Upper lobe of left lung (tissue), 6 donors: ENCODE measurements at regions not wholly inside any gene's neighbourhood (a gene's known extent, or its start where the extent isn't known, plus 50 kb on each side); places are given as distances from the start of the nearest gene placed in this dataset.
"Not testable (repeated sequence)": the region's sequence is repeated elsewhere in the genome, so short reads cannot be mapped to it uniquely, and the experiment has no call there.

ENCODE experiments used
- ATAC-seq, 2 donors: fragments of 200-7000 bp; cut with Tn5 transposase; one replicate each; pipeline ENCODE4 v1.9.1; 2022; ENCODE audit warnings: mild to moderate bottlenecking in 2 of 2, moderate library complexity in 2 of 2; ENCODE audit not compliant: low FRiP score in 2 of 2
- DNase-seq, 2 donors: peaks; one replicate each; pipeline ENCODE4 v3.0.0-alpha.2; 2019 to 2020
- H3K27ac ChIP-seq, 4 donors: fragments of 200-600 bp; sonication (generic); one replicate each; pipeline ENCODE4 v1.5.1; 2016 to 2019
- H3K27me3 ChIP-seq, 4 donors: fragments of 200-600 bp; sonication (generic); one replicate each; pipeline ENCODE4 v1.5.1; 2017 to 2019
- H3K36me3 ChIP-seq, 4 donors: fragments of 200-600 bp; sonication (generic); one replicate each; pipeline ENCODE4 v1.5.1; 2016 to 2019
- H3K4me1 ChIP-seq, 4 donors: fragments of 200-600 bp; sonication (generic); one replicate each; pipeline ENCODE4 v1.5.1; 2018 to 2019
- H3K4me3 ChIP-seq, 4 donors: fragments of 200-600 bp; sonication (generic); one replicate each; pipeline ENCODE4 v1.5.1; 2017 to 2019; ENCODE audit warnings: mild to moderate bottlenecking in 2 of 4, moderate library complexity in 1 of 4
- H3K9me3 ChIP-seq, 4 donors: fragments of 200-600 bp; sonication (generic); one replicate each; pipeline ENCODE4 v1.5.1; 2018 to 2019
- CTCF ChIP-seq, 6 experiments: fragments of 450-650 bp in 4 of 6; fragments of 200-600 bp in 2 of 6; sonication (generic) in 2 of 6; IDR thresholded peaks; one replicate each; pipeline ENCODE4 v1.5.1; 2016 to 2019; ENCODE audit warnings: antibody characterized with exemption in 6 of 6
- EP300 ChIP-seq, 4 donors: sonication (generic); formaldehyde crosslinking; IDR thresholded peaks; one replicate each; pipeline ENCODE4 v1.5.1; 2017; ENCODE audit warnings: antibody characterized with exemption in 4 of 4, control low read depth in 2 of 4
- POLR2A ChIP-seq, 4 donors: fragments of 450-650 bp; IDR thresholded peaks; one replicate each; pipeline ENCODE4 v1.5.1; 2016 to 2017; ENCODE audit warnings: antibody characterized with exemption in 4 of 4, mild to moderate bottlenecking in 2 of 4
- POLR2AphosphoS5 ChIP-seq, 2 donors: sonication (generic); formaldehyde crosslinking; IDR thresholded peaks; one replicate each; pipeline ENCODE4 v1.5.1; 2017; ENCODE audit warnings: antibody characterized with exemption in 2 of 2
- WGBS, 2 donors: methylation state at CpG; one replicate each; pipeline ENCODE4 v1.1.5; 2017 to 2018; 5-methylcytosine and 5-hydroxymethylcytosine counted together
- donor health status: DM: no; HTN: no; CAD: no; lungs with moderate emphysema.
- donor health status: DM: no; HTN: yes; CAD: no; lungs with severe emphysema.

- WGBS, 2 donors: 53 to 54% methylated on average over 11 of the region's 11 CpGs
- no peaks in the 10 kb centered on the region for H3K9me3 ChIP-seq
- H3K27ac ChIP-seq: no peak overlapping the region
- ATAC-seq (no peak), DNase-seq (no peak)
- TF ChIP-seq CTCF (IDR thresholded peaks at IDR 0.05) (no peak), POLR2AphosphoS5 (IDR thresholded peaks at IDR 0.05) (no peak), POLR2A (IDR thresholded peaks at IDR 0.05) (no peak), EP300 (IDR thresholded peaks at IDR 0.05) (no peak)
- H3K36me3 ChIP-seq: no peaks in the 10 kb centered on the region
- H3K27me3 ChIP-seq: no peaks in the 10 kb centered on the region
- no peak overlapping the region for H3K4me3 ChIP-seq
- no peaks in the 10 kb centered on the region for H3K4me1 ChIP-seq
Observed at GRCh38 chr17:74126179-74126900, 77.1 kb upstream of the RPL38 start.

DNA sequence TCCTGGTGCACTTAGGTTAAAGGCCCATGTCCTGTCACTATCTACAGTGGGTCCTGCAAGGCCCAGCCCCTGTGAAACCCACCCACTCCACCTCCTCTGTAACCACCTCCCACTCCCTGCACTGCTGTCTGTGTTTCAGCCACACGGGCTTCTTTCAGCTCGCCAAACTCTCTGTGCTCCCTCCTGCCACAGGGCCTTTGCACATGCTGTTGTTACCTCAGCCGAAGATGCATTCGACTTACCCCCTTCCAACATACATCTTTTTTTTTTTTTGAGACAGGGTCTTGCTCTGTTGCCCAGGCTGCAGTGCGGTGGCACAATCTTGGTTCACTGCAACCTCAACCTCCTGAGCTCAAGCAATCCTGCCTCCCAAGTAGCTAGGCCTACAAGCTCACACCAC lies 76.5 kb upstream of the RPL38 start:
- WGBS, 2 donors: 94 to 95% methylated on average over 5 of the region's 5 CpGs
- no peaks in the 10 kb centered on the region for H3K9me3 ChIP-seq
- ATAC-seq: no peak
- no peak for DNase-seq
- H3K36me3 ChIP-seq: no peaks in the 10 kb centered on the region
- no peak overlapping the region for H3K4me3 ChIP-seq
- TF ChIP-seq POLR2AphosphoS5 (IDR thresholded peaks at IDR 0.05) (no peak), CTCF (IDR thresholded peaks at IDR 0.05) (no peak), EP300 (IDR thresholded peaks at IDR 0.05) (no peak), POLR2A (IDR thresholded peaks at IDR 0.05) (no peak)
- H3K27me3 ChIP-seq: no peaks in the 10 kb centered on the region
- H3K4me1 ChIP-seq: no peaks in the 10 kb centered on the region
- H3K27ac ChIP-seq: no peak overlapping the region

- TF ChIP-seq POLR2AphosphoS5 (IDR thresholded peaks at IDR 0.05): no peak
- TF ChIP-seq CTCF (IDR thresholded peaks at IDR 0.05): no peak
- TF ChIP-seq EP300 (IDR thresholded peaks at IDR 0.05): no peak
- TF ChIP-seq POLR2A (IDR thresholded peaks at IDR 0.05): no peak
- no peak overlapping the region for H3K27ac ChIP-seq
- no peaks in the 10 kb centered on the region for H3K36me3 ChIP-seq
- DNase-seq: no peak
- H3K4me3 ChIP-seq: no peak overlapping the region
- 64 to 67% methylated on average over 10 of the region's 10 CpGs for WGBS, 2 donors
- no peaks in the 10 kb centered on the region for H3K9me3 ChIP-seq
- H3K27me3 ChIP-seq: no peaks in the 10 kb centered on the region
- no peak for ATAC-seq
- H3K4me1 ChIP-seq: no peaks in the 10 kb centered on the region
Observed at GRCh38 chr17:74128456-74129211, 74.8 kb upstream of the RPL38 start.

GRCh38 chr17:74129800-74130199 lies 73.7 kb upstream of the RPL38 start:
- WGBS, 2 donors: 67 to 81% methylated on average over 6 of the region's 6 CpGs
- not testable (repeated sequence) for DNase-seq, H3K36me3 ChIP-seq, H3K9me3 ChIP-seq, ATAC-seq, H3K4me3 ChIP-seq, H3K27me3 ChIP-seq, H3K4me1 ChIP-seq, H3K27ac ChIP-seq

DNA sequence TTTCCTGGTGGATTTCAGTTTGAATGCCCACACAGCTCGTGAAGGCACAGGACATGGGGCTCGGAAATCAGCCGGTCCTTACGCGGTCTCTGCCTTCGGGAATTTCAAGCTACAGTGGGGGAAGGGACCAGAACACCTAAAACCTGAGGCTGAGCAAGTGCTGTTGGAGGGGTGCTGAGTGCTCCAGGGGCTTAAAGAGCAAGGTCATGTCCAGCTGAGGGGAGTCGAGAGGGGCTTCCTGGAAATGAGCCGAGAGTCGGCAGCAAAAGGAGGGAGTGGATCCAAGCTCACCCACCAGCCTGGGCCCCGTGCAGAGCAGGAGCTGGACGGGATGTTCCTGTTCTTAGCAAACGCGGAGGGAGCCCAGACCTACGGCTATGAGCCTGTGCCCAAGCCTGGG lies 73.2 kb upstream of the RPL38 start:
- no peak overlapping the region for H3K4me3 ChIP-seq
- WGBS, 2 donors: 50 to 58% methylated on average over 9 to 14 of the region's 14 CpGs
- no peaks in the 10 kb centered on the region for H3K9me3 ChIP-seq
- ATAC-seq (no peak), DNase-seq (no peak)
- TF ChIP-seq POLR2AphosphoS5 (IDR thresholded peaks at IDR 0.05) (no peak), CTCF (IDR thresholded peaks at IDR 0.05) (no peak), POLR2A (IDR thresholded peaks at IDR 0.05) (no peak), EP300 (IDR thresholded peaks at IDR 0.05) (no peak)
- H3K27me3 ChIP-seq: no peaks in the 10 kb centered on the region
- no peak overlapping the region for H3K27ac ChIP-seq
- H3K36me3 ChIP-seq: no peaks in the 10 kb centered on the region
- no peaks in the 10 kb centered on the region for H3K4me1 ChIP-seq
